ENCODE measurements at regions not wholly inside any gene's neighbourhood (a gene's known extent, or its start where the extent isn't known, plus 50 kb on each side); places are given as distances from the start of the nearest gene placed in this dataset.

DNA sequence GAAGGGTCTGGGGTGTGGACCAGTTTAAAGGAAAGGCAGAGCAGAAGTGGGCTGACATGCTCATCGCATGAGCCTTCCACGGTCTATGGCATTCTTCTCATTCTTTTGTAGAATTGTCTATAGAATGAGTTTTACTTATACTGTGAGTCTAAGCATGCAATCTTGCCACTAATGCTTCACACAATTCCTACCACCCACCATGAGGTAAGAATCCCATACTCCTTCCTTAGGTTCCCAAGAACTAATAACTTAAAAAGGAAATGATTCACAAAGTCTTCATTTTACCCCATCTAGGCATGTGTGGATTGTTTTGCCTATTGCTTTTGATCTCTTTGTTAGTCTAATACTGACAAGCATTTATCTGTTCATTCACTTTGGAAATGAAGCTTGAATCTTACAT lies 195.2 kb downstream of the LY86 start:
- DNase-seq (ENCODE audit: low read depth): no peak

GRCh38 chr6:6784514-6785162 lies 196.1 kb downstream of the LY86 start:
- DNase-seq (ENCODE audit: low read depth): no peak

GRCh38 chr6:6785163-6785521 lies 196.6 kb downstream of the LY86 start:
- DNase-seq (ENCODE audit: low read depth): no peak

DNA sequence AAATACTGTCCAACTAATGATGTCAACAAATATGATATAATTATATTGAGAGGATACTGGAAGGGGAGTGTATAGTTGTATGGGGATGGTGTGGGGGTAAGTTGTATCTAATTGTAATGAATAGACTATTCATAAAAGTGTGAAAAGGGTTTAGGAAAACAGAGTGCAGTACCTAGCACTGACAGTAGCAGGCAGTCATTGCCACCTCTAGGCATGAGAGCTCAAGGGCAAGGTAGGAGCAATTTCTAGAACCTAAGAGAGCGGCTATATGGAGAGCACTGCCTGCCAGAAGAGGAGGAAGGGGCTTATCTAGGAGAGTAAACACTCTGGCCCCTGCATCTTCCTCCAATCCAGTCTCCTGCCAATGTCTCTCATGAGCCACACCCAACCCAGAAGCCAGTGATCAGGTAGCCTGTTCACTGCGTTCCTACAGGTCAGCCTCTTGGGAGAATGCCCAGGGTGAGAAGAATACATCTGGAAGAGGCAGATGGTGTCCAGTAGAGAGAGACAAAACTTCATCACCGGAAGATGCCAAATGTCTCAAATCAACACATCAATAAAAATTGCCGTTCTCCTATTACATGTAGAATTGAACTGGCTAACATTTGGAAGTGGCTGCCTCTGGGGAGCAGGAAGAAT lies 200.0 kb downstream of the LY86 start:
- DNase-seq (ENCODE audit: low read depth): no peak

DNA sequence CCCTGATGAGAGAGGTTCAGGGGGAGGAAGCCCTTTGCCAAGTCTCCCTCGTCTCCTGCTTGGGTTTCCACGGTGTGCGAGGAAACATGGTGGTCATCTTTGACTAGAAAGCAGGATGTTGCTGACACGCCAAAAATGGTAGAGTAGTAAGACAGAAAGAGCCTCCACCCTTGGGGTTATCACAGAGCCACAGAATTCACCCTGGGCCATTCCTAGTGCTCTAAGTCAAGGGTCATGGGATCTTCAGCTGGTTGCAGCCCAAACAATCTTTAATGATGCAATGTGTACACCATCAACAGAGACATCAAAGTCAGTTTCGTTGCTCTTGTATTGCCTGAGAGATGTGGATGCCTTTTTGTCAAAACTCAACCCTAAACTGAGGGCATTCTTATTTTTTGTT lies 201.9 kb downstream of the LY86 start:
- DNase-seq (ENCODE audit: low read depth): no peak

GRCh38 chr6:6790891-6791290 lies 202.4 kb downstream of the LY86 start:
- no peak for DNase-seq (ENCODE audit: low read depth)

DNA sequence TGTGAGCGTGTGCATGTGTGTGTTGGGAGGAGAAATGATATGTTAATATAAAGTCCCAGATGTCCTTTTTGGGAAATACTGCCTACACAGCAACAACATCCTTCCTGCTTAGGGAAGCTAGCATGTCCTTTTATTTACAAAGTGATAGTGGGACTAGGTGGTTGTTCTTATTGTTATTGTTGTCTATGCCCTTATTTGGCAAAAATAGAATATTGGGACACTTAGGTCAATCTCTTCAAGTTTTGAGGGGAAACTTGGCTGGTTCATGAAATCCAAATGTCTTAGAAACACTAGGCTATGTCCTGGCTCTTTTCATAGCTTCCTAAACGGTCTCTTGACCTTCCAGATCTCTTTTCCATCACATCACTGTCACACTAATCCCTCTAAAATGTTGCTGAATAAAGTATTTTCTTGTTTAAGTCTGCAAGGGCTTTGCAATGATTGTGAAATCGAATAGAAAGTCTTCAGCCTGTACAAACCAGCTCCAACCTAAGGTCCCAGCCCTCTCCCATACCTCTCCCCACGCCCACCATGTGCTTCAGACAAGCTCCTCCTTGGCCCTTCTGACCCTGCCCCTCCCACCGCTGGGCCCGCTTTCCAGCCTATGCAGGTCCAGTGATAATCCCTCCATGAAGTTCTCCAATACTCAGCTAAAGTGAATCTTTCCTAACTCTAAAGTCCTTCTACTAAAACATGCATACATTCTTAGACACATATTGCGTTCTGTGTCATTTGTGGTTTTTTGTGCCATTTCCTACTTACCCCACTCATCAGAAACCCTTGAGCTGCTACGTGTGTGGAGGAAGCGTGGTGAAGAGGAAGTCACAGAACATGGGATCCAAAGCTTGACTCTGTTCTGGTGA lies 205.1 kb downstream of the LY86 start:
- DNase-seq (ENCODE audit: low read depth): no peak

DNA sequence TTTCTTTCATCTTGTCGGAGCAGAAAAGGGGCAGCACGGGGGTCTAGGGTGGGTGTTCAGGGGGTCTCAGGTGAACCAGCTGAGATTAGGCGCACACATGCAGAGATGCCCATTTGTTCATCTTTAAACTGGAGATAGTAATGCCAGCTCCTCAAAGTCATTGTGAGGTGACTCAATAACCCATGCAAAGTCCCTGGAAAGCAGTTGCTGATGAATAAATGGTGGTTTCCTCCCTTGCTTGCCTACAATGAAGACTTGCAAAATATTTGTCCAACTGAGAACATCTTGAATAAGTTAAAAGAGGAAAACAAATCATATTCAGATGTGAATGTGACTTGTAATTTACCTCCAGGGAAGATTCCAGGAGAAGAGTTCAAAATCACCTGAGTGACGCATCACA lies 206.9 kb downstream of the LY86 start:
- DNase-seq (ENCODE audit: low read depth): no peak

DNA sequence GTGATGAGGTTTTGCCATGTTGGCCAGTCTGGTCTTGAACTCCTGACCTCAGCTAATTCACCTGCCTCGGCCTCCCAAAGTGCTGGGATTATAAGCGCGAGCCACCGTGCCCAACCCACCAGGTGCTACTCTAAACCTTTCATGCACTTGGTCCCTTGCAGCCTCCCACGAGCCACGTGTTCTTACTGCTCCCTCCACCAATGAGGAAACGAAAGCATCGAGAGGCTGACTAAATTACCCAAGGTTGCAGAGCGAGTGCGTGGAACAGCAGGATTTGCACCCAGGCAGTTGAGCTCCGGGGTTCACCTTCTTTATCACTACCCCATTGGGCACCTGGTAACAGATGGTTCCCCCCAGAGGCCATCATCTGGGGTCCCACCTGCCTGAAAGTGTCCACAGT lies 208.3 kb downstream of the LY86 start:
- DNase-seq (ENCODE audit: low read depth): no peak

DNA sequence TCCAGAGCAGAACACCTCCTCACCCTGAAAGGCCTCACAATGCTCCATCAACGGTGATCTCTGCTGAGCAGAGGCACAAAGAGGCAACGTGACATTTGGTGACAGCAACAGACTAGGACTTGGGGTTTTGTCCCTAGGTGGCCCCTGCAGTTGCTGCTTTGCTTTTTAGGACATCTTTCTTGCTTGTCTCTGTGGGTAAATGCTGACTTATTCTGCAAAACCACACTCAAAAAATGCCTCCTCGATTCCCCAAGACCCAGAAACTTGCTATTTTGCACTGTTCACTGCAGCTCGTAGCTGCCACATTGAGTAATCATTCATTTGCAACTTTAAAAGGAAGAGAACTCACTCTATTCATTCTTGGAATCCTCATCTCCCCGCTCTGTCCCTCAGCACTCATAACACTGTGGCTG lies 209.9 kb downstream of the LY86 start:
- no peak for DNase-seq (ENCODE audit: low read depth)

- DNase-seq (ENCODE audit: low read depth): no peak
Measured at GRCh38 chr6:6801005-6801335, 212.4 kb downstream of the LY86 start.

DNA sequence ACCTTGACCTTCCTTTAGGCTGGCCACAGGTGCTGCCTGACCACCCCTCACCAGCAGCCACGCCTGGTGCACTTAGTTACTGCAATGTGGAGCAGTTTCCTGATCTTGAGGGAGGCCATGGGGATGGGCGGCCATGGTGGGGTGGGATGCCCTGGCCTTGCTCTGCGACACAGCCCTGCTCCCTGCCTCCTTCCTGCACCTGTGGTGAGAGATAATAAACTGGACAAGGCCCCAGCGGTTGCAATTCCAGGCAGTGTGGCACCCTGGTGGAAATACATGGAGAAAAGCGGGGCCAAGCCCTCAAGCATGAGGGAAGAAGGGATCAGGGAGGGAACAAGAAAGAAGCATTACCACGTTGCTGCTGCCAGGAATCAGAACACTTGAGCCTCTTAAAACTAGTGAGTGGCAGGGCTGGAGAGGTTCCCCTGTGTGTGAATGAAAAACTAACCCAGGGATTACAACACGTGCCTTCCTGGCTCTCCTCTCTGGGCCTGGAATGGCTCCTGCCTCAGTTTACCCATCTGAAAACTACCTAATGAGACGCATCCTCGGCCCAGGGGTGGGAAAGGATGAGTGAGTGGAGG lies 213.2 kb downstream of the LY86 start:
- no peak for DNase-seq (ENCODE audit: low read depth)

DNA sequence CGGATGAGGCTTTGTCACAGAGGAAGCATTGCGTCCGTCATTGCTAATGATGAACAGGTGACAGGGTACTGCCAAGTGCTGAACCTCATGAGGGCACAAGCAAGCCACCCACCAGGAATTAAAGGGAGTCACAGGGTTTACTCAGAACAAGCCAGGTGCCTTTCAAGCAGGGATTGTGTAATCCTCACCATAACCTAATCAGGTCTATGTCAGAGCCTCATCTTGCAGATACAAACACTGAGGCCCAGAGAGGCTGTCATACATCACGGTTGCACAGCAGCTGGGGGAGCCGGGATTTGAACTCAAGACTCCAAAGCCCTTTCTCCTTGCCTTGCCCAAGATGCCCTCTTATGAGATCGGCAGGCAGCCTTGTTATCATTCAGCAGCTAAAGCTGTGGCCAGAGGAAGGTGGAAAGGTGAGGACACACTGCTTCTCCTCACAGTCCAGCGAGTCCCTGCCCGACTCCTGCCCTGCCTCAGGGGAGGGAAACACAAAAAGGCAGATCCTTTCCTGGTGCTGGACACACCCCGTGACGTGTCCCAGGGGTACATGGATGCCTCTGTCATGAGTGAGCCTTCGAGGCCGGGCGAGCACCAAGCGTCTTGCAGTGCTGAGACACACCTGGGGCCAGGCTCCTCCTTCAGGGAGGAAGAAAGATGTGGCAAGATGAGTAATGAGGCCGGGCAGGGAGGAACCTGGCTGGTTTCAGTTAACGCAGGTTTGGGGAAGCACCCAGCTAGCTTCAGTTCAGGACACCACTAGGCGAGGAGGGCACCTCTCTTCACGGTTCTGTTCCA lies 214.9 kb downstream of the LY86 start:
- DNase-seq (ENCODE audit: low read depth): no peak

- no peak for DNase-seq (ENCODE audit: low read depth)
Measured at GRCh38 chr6:6804843-6805615, 216.5 kb downstream of the LY86 start.

GRCh38 chr6:6806844-6807518 lies 218.5 kb downstream of the LY86 start:
- DNase-seq (ENCODE audit: low read depth): no peak

DNA sequence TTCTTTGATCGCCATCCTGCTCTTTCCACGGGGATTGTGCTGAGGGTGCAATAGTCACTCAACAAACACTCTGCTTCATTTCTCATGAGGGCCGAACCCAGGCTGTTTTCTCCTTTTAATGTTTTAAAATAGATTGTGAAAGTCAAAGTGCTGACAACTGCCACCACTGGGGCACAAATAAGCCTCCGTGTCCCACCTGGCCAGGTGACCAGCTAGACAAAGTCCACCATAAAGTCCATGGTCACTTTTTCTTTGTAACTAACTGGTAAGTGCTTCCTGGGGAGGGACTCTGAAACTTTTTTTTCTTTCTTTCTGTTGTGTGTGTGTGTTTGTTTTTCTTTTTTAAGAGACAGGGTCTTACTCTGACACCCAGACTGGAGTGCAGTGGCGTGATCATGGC lies 219.8 kb downstream of the LY86 start:
- no peak for DNase-seq (ENCODE audit: low read depth)

- DNase-seq (ENCODE audit: low read depth): no peak
Measured at GRCh38 chr6:6808915-6809314, 220.4 kb downstream of the LY86 start.

GRCh38 chr6:6810727-6811126 lies 222.2 kb downstream of the LY86 start:
- DNase-seq (ENCODE audit: low read depth): no peak

GRCh38 chr6:6811128-6812009 lies 222.8 kb downstream of the LY86 start:
- no peak for DNase-seq (ENCODE audit: low read depth)

DNA sequence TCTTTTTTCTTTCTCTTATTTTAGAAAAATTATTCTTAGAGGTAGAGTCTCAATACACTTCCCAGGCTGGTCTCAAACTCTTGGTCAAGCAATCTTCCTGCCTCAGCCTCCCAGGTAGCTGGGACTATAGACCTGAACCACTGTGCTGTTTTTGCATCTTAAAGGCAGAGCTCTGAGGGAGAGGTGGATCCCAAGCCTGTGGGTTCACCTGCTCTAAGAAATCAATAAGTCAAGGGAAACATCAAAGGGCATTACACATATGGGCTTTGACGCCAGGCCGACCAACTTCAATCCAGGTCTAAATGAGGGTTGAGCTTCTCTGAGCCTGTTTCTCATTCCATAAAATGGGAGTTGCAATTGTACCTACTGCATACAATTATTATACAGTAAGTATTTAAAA lies 223.9 kb downstream of the LY86 start:
- no peak for DNase-seq (ENCODE audit: low read depth)

Measured in stimulated activated CD8-positive, alpha-beta memory T cell treated with anti-CD3 and anti-CD28 coated beads, Interleukin-4, amount 100 ng/mL, for 24 hours (primary cell).